GM13976 (cell line): ENCODE measurements at regions not wholly inside any gene's neighbourhood (a gene's known extent, or its start where the extent isn't known, plus 50 kb on each side); places are given as distances from the start of the nearest gene placed in this dataset.

Experiments
- DNase-seq: peaks from one replicate; pipeline ENCODE4 v3.0.0; 2012; ENCODE audit warnings: low spot score
- CTCF ChIP-seq: IDR thresholded peaks from 2 replicates; pipeline ENCODE4 v1.5.1; 2012; ENCODE audit warnings: borderline replicate concordance, mild to moderate bottlenecking; ENCODE audit not compliant: insufficient read depth; ENCODE audit errors: extremely low read depth, missing control alignments, control extremely low read depth
- in situ Hi-C: fragments of 300-500 bp; cut with MboI; formaldehyde crosslinking; loops from one replicate; pipeline ENCODE4 v1.12.0; 2022; ENCODE audit warnings: low sequenced_read_pairs, mixed read lengths, inconsistent platforms; ENCODE audit not compliant: unreplicated experiment

- in situ Hi-C loops: no loop called here
- no peak for TF ChIP-seq CTCF
- no peak for DNase-seq
These were observed 274.1 kb downstream of the ZEB1 start for GRCh38 chr10:31593124-31593523.

GRCh38 chr10:31591569-31591968 is 272.6 kb downstream of the ZEB1 start:
- TF ChIP-seq CTCF: no peak
- no peak for DNase-seq
- in situ Hi-C loops: no loop called here

- in situ Hi-C loops: no loop called here
- no peak for DNase-seq
- no peak for TF ChIP-seq CTCF
These were observed 271.2 kb downstream of the ZEB1 start for GRCh38 chr10:31590023-31590800.

GRCh38 chr10:31587691-31588090 is 268.7 kb downstream of the ZEB1 start:
- TF ChIP-seq CTCF: no peak
- no peak for DNase-seq

GRCh38 chr10:31586723-31587638 is 268.0 kb downstream of the ZEB1 start:
- TF ChIP-seq CTCF: no peak
- in situ Hi-C loops: no loop called here
- no peak for DNase-seq

More at GRCh38 chr10:31587691-31588090, 268.7 kb downstream of the ZEB1 start:
- in situ Hi-C loops: no loop called here

GRCh38 chr10:31584876-31585275 is 265.9 kb downstream of the ZEB1 start:
- in situ Hi-C loops: no loop called here
- no peak for DNase-seq
- no peak for TF ChIP-seq CTCF
